Transverse colon (tissue), 4 donors: ENCODE measurements at regions not wholly inside any gene's neighbourhood (a gene's known extent, or its start where the extent isn't known, plus 50 kb on each side); places are given as distances from the start of the nearest gene placed in this dataset.

Experiments used
- DNase-seq: peaks from one replicate; pipeline ENCODE4 v3.0.0-alpha.2; 2019
- H3K27ac ChIP-seq, 4 donors: fragments of 200-600 bp; sonication (generic); 2 replicates each; pipeline ENCODE4 v1.5.1; 2016 to 2018; ENCODE audit warnings: inconsistent platforms in 4 of 4
- H3K27me3 ChIP-seq: fragments of 200-600 bp; sonication (generic); 2 replicates; pipeline ENCODE4 v1.5.1; 2017; ENCODE audit warnings: inconsistent platforms
- H3K36me3 ChIP-seq, 4 donors: fragments of 200-600 bp; sonication (generic); 2 replicates each; pipeline ENCODE4 v1.5.1; 2017 to 2019; ENCODE audit warnings: inconsistent platforms in 4 of 4
- H3K4me1 ChIP-seq, 4 donors: fragments of 200-600 bp; sonication (generic); 2 replicates each; pipeline ENCODE4 v1.5.1; 2017 to 2020; ENCODE audit warnings: inconsistent platforms in 4 of 4
- H3K4me3 ChIP-seq, 4 donors: fragments of 200-600 bp; sonication (generic); 1 replicate in 1 of 4; 2 replicates in 3 of 4; pipeline versions ENCODE4 v1.5.1 to v1.6.1; 2017 to 2019; ENCODE audit warnings: inconsistent platforms in 4 of 4
- H3K9me3 ChIP-seq, 2 donors: fragments of 200-600 bp; sonication (generic); 2 replicates each; pipeline ENCODE4 v1.5.1; 2017 to 2019; ENCODE audit warnings: inconsistent platforms in 2 of 2
- EP300 ChIP-seq: sonication (generic); formaldehyde crosslinking; IDR thresholded peaks from one replicate; pipeline ENCODE4 v1.6.1; 2017; ENCODE audit warnings: antibody characterized with exemption, low read depth
- POLR2A ChIP-seq: fragments of 450-650 bp; IDR thresholded peaks from one replicate; pipeline ENCODE4 v1.6.1; 2016; ENCODE audit warnings: antibody characterized with exemption, mild to moderate bottlenecking, moderate library complexity
- POLR2AphosphoS5 ChIP-seq, 3 donors: sonication (generic); formaldehyde crosslinking; IDR thresholded peaks; one replicate each; pipeline ENCODE4 v1.6.1; 2016; ENCODE audit warnings: antibody characterized with exemption in 3 of 3
- WGBS, 2 donors: methylation state at CpG; one replicate each; pipeline ENCODE4 v1.1.5; 2018; ENCODE audit warnings: low coverage in 1 of 2; 5-methylcytosine and 5-hydroxymethylcytosine counted together
- in situ Hi-C, 4 donors: fragments of 200-750 bp; cut with MboI; loops; one replicate each; pipeline versions ENCODE4 v1.15.0 to v1.15.1; 2017; ENCODE audit warnings: low sequenced_read_pairs in 3 of 4, low pct_ligation_motif_present in 1 of 4, low pct_unique_long_range_greater_than_20kb in 1 of 4
- intact Hi-C: fragments of 100-400 bp; cut with DNase I; formaldehyde crosslinking; loops from one replicate; pipeline ENCODE4 v1.15.1; 2023; ENCODE audit warnings: low total_unique reads
- TF ChIP-seq, protein P1 (sequence below), 5 experiments: fragments of 200-600 bp in 3 of 5; fragments of 450-650 bp in 2 of 5; sonication (generic) in 3 of 5; IDR thresholded peaks; 1 replicate in 2 of 5; 2 replicates in 3 of 5; pipeline ENCODE4 v1.5.1; 2016 to 2017; ENCODE audit warnings: antibody characterized with exemption in 5 of 5, inconsistent platforms in 3 of 5, mild to moderate bottlenecking in 2 of 5, moderate library complexity in 1 of 5

DNA sequence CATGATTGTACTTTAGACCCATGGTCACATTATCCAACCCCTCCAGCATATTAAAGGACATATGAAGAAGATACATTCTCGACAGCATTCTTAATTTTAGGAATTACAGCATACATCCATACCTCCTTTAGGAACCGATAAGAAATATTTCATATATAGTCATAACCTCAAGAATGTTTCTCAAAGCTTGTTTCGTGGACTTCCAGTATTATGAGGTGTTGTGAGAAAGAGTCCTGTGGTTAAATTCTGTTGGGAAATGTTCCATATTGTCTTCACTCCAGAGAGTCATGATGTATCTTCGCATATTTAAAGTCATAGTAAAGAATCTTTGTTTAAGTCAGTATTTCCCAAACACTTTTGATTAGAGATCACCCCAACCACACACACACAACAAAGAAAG lies 321.0 kb upstream of the SNX7 start:
- WGBS, 2 donors, result 87 to 97% methylated on average over 4 of the region's 4 CpGs
- no peak overlapping the region for H3K27ac ChIP-seq
- no peaks in the 10 kb centered on the region for H3K36me3 ChIP-seq
- no peak for TF ChIP-seq POLR2A
- no peak for TF ChIP-seq EP300
- TF ChIP-seq, protein P1, sequence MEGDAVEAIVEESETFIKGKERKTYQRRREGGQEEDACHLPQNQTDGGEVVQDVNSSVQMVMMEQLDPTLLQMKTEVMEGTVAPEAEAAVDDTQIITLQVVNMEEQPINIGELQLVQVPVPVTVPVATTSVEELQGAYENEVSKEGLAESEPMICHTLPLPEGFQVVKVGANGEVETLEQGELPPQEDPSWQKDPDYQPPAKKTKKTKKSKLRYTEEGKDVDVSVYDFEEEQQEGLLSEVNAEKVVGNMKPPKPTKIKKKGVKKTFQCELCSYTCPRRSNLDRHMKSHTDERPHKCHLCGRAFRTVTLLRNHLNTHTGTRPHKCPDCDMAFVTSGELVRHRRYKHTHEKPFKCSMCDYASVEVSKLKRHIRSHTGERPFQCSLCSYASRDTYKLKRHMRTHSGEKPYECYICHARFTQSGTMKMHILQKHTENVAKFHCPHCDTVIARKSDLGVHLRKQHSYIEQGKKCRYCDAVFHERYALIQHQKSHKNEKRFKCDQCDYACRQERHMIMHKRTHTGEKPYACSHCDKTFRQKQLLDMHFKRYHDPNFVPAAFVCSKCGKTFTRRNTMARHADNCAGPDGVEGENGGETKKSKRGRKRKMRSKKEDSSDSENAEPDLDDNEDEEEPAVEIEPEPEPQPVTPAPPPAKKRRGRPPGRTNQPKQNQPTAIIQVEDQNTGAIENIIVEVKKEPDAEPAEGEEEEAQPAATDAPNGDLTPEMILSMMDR (IDR thresholded peaks at IDR 0.05), result no peak
- in situ Hi-C loops, result no loop called here
- H3K4me1 ChIP-seq, result no peaks in the 10 kb centered on the region
- no peak for DNase-seq
- no peaks in the 10 kb centered on the region for H3K9me3 ChIP-seq
- no peaks in the 10 kb centered on the region for H3K27me3 ChIP-seq
- H3K4me3 ChIP-seq, result no peak overlapping the region
- intact Hi-C loops, result loop anchor here (5.0 kb wide), 1 partner anchor 553 kb away; no protein-coding TSS in a partner anchor

DNA sequence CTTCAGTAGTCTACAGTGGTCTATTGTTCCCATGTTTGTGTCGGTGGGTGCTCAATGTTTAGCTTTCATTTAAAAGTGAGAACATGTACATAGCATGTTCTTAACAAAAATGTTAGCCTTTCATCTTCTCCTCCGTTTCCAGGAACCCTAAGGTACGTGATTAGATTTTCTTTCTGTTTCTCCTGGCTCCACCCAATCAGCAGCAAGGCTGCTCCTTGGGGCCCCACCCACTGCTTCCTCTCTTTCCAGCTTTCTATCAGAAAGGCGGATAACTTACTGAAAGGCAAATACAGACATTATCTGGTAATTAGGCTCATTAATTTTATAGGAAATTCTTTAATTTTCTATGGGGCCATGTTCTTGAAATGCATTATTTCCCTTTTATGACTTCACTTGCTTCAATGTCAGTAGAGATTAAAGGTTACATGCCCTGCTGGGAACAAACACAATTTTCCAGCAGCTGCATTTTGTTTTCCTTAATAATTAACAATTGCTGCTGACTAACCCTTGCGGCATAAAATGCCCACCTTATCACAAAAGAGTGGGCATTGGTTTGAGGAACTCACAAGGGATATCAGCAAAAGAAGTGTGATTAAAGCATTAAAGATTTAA lies 324.9 kb upstream of the SNX7 start:
- intact Hi-C loops, result no loop called here
- no peaks in the 10 kb centered on the region for H3K9me3 ChIP-seq
- DNase-seq, result peak; percentile 14
- in situ Hi-C loops, result no loop called here
- 60 to 66% methylated on average over 3 to 5 of the region's 5 CpGs for WGBS, 2 donors
- no peak overlapping the region for H3K27ac ChIP-seq
- no peaks in the 10 kb centered on the region for H3K27me3 ChIP-seq
- no peak overlapping the region for H3K4me3 ChIP-seq
- TF ChIP-seq, protein P1 (IDR thresholded peaks at IDR 0.05), result no peak
- TF ChIP-seq POLR2AphosphoS5 (IDR thresholded peaks at IDR 0.05) (no peak), POLR2A (no peak), EP300 (no peak)
- H3K36me3 ChIP-seq, result no peaks in the 10 kb centered on the region
- H3K4me1 ChIP-seq, result no peaks in the 10 kb centered on the region

DNA sequence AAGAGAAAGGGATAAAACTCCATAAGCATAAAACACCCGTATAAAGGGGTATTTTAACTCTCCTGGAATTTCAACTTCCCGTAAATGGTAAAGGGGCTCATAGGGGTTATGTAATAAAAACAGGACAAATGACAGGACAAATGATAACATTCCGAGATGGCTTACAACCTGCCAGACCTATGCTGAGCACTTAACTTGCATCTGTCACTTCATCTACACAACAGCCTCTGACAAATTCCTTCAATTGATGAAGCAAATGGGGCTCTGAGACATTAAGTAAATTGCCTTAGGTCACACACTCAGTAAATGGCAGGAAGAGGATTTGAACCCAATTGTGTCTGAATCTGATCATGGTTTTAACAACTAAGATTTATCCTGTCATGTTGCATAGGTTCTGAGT lies 327.6 kb upstream of the SNX7 start:
- in situ Hi-C loops (no loop called here), intact Hi-C loops (no loop called here)
- Histone ChIP-seq H3K4me3 (no peak overlapping the region), H3K27me3 (no peaks in the 10 kb centered on the region), H3K9me3 (no peaks in the 10 kb centered on the region), H3K36me3 (no peaks in the 10 kb centered on the region), H3K27ac (no peak overlapping the region), H3K4me1 (no peaks in the 10 kb centered on the region)
- no peak for DNase-seq
- 70 to 82% methylated on average over 3 of the region's 3 CpGs for WGBS, 2 donors
- TF ChIP-seq POLR2AphosphoS5 (IDR thresholded peaks at IDR 0.05) (no peak), EP300 (no peak), POLR2A (no peak)
- TF ChIP-seq, protein P1 (IDR thresholded peaks at IDR 0.05), result no peak

DNA sequence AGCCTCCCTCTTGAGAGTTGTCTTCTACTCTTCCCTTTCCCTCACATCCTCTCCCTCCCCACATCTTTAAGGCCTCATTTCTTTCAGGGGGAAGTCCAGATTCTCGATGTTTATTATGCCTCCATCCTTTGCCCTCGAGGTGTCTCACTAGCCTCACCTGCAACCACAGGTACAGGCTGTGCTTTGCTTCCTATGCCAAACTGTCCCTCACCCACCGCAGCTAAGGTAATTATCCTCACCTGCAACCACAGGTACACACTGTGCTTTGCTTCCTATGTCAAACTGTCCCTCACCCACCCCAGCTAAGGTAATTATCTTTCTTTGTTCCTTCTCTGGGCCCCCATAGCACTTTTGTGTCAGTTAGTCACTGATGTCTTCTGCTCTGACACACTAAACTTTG lies 328.1 kb upstream of the SNX7 start:
- Histone ChIP-seq H3K27me3 (no peaks in the 10 kb centered on the region), H3K27ac (no peak overlapping the region), H3K9me3 (no peaks in the 10 kb centered on the region), H3K4me1 (no peaks in the 10 kb centered on the region), H3K36me3 (no peaks in the 10 kb centered on the region), H3K4me3 (no peak overlapping the region)
- no peak for DNase-seq
- intact Hi-C loops, result no loop called here
- TF ChIP-seq EP300 (no peak), POLR2A (no peak), POLR2AphosphoS5 (IDR thresholded peaks at IDR 0.05) (no peak)
- TF ChIP-seq, protein P1 (IDR thresholded peaks at IDR 0.05), result no peak
- 50 to 57% methylated on average over 2 to 3 of the region's 3 CpGs for WGBS, 2 donors
- in situ Hi-C loops, result no loop called here
